Chondrocyte (in vitro differentiated cells): ENCODE measurements at regions not wholly inside any gene's neighbourhood (a gene's known extent, or its start where the extent isn't known, plus 50 kb on each side); places are given as distances from the start of the nearest gene placed in this dataset.

Source experiments
- DNase-seq: peaks from one replicate; pipeline ENCODE4 v3.0.0; 2021; ENCODE audit warnings: mixed read lengths, low spot score
- H3K27ac Mint-ChIP-seq: one replicate; pipeline ENCODE4 v1.8.0; 2021; ENCODE audit warnings: mild to moderate bottlenecking, moderate library complexity, mixed read lengths; ENCODE audit not compliant: unreplicated experiment
- H3K27me3 Mint-ChIP-seq: 2 replicates; pipeline ENCODE4 v1.8.0; 2021; ENCODE audit warnings: low read depth, mixed read lengths
- H3K36me3 Mint-ChIP-seq: 2 replicates; pipeline ENCODE4 v1.8.0; 2021; ENCODE audit warnings: low read depth, mixed read lengths
- H3K4me1 Mint-ChIP-seq: 2 replicates; pipeline ENCODE4 v1.8.0; 2021; ENCODE audit warnings: low read depth, mild to moderate bottlenecking, mixed read lengths
- H3K4me3 Mint-ChIP-seq: one replicate; pipeline ENCODE4 v1.8.0; 2021; ENCODE audit warnings: mild to moderate bottlenecking, moderate library complexity, mixed read lengths; ENCODE audit not compliant: unreplicated experiment
- H3K9me3 Mint-ChIP-seq: 2 replicates; pipeline ENCODE4 v1.8.0; 2021; ENCODE audit warnings: low read depth, mixed read lengths
- CTCF ChIP-seq: fragments of 200-600 bp; sonication (generic); IDR thresholded peaks from 2 replicates; pipeline ENCODE4 v1.5.0; 2021; ENCODE audit warnings: antibody characterized with exemption, mild to moderate bottlenecking, moderate library complexity

- Mint-ChIP-seq H3K4me3 (no peak overlapping the region), H3K9me3 (no peaks in the 10 kb centered on the region), H3K27me3 (peaks cover 3% of the 10 kb centered on the region), H3K27ac (no peak overlapping the region), H3K4me1 (peaks cover 10% of the 10 kb centered on the region), H3K36me3 (no peaks in the 10 kb centered on the region)
- no peak for TF ChIP-seq CTCF
- no peak for DNase-seq
These were observed 50.0 kb upstream of the ARHGAP18 start for GRCh38 chr6:129759796-129760605.
